Mesenchymal stem cell (in vitro differentiated cells and primary cell): ENCODE measurements at regions not wholly inside any gene's neighbourhood (a gene's known extent, or its start where the extent isn't known, plus 50 kb on each side); places are given as distances from the start of the nearest gene placed in this dataset.

Experiments used
- DNase-seq: peaks from one replicate; pipeline ENCODE4 v3.0.0-alpha.2; 2013
- H2AFZ ChIP-seq: one replicate; pipeline ENCODE4 v1.6.1; 2013; ENCODE audit warnings: low read depth, mild to moderate bottlenecking, control low read depth, inconsistent platforms, low read length, moderate library complexity
- H2AK5ac ChIP-seq: 2 replicates; pipeline ENCODE4 v1.6.1; 2013; ENCODE audit warnings: low read length, moderate library complexity, mild to moderate bottlenecking, inconsistent platforms; ENCODE audit not compliant: severe bottlenecking
- H2BK120ac ChIP-seq: one replicate; pipeline ENCODE4 v1.6.1; 2013; ENCODE audit warnings: low read depth, mild to moderate bottlenecking, inconsistent platforms, low read length, moderate library complexity
- H2BK12ac ChIP-seq, 2 experiments: one replicate each; pipeline ENCODE4 v1.6.1; 2013; ENCODE audit warnings: inconsistent platforms in 2 of 2, low read length in 2 of 2, mild to moderate bottlenecking in 2 of 2, moderate library complexity in 2 of 2, control low read depth in 1 of 2
- H2BK15ac ChIP-seq: one replicate; pipeline ENCODE4 v1.6.1; 2013; ENCODE audit warnings: mild to moderate bottlenecking, low read depth, inconsistent platforms; ENCODE audit not compliant: poor library complexity, severe bottlenecking
- H2BK5ac ChIP-seq: 2 replicates; pipeline ENCODE4 v1.6.1; 2013; ENCODE audit warnings: low read depth, mild to moderate bottlenecking, low read length, control low read depth, inconsistent platforms; ENCODE audit not compliant: poor library complexity, severe bottlenecking
- H3K14ac ChIP-seq, 2 experiments: one replicate each; pipeline ENCODE4 v1.6.1; 2013; ENCODE audit warnings: inconsistent platforms in 2 of 2, low read length in 2 of 2, control low read depth in 1 of 2, mild to moderate bottlenecking in 1 of 2, moderate library complexity in 1 of 2
- H3K18ac ChIP-seq, 2 experiments: one replicate each; pipeline ENCODE4 v1.6.1; 2013; ENCODE audit warnings: inconsistent platforms in 2 of 2, low read length in 2 of 2, control low read depth in 1 of 2, low read depth in 1 of 2, mild to moderate bottlenecking in 1 of 2
- H3K23ac ChIP-seq, 2 experiments: one replicate each; pipeline ENCODE4 v1.6.1; 2013; ENCODE audit warnings: inconsistent platforms in 2 of 2, low read length in 2 of 2, mild to moderate bottlenecking in 2 of 2, moderate library complexity in 2 of 2, control low read depth in 1 of 2
- H3K27ac ChIP-seq: 2 replicates; pipeline ENCODE4 v1.5.1; 2013; ENCODE audit warnings: mild to moderate bottlenecking, moderate library complexity, low read length, control low read depth, inconsistent platforms; ENCODE audit not compliant: poor library complexity, severe bottlenecking
- H3K27me3 ChIP-seq, 2 experiments: 2 replicates each; pipeline versions ENCODE4 v1.6.1 to v1.7.0; 2013; ENCODE audit warnings: low read length in 2 of 2, mild to moderate bottlenecking in 2 of 2, moderate library complexity in 2 of 2, control low read depth in 1 of 2, inconsistent platforms in 1 of 2; ENCODE audit not compliant: control insufficient read depth in 1 of 2, insufficient read depth in 1 of 2
- H3K36me3 ChIP-seq, 2 experiments: 2 replicates each; pipeline versions ENCODE4 v1.6.1 to v1.7.0; 2013; ENCODE audit warnings: low read length in 2 of 2, control low read depth in 1 of 2, inconsistent platforms in 1 of 2, low read depth in 1 of 2, mild to moderate bottlenecking in 1 of 2; ENCODE audit not compliant: insufficient read depth in 2 of 2, control insufficient read depth in 1 of 2
- H3K4ac ChIP-seq, 2 experiments: one replicate each; pipeline ENCODE4 v1.6.1; 2013; ENCODE audit warnings: inconsistent platforms in 2 of 2, low read length in 2 of 2, mild to moderate bottlenecking in 2 of 2, moderate library complexity in 2 of 2, control low read depth in 1 of 2, low read depth in 1 of 2
- H3K4me1 ChIP-seq: 2 replicates; pipeline ENCODE4 v1.6.1; 2013; ENCODE audit warnings: low read depth, low read length, control low read depth; ENCODE audit not compliant: control insufficient read depth, insufficient read depth
- H3K4me2 ChIP-seq: 2 replicates; pipeline ENCODE4 v1.6.1; 2013; ENCODE audit warnings: low read length, mild to moderate bottlenecking, inconsistent platforms; ENCODE audit not compliant: poor library complexity, severe bottlenecking
- H3K4me3 ChIP-seq, 2 experiments: 2 replicates each; pipeline versions ENCODE4 v1.5.1 to v1.7.0; 2013; ENCODE audit warnings: low read length in 2 of 2, mild to moderate bottlenecking in 2 of 2, control low read depth in 1 of 2, low read depth in 1 of 2; ENCODE audit not compliant: insufficient read depth in 1 of 2
- H3K79me1 ChIP-seq: replicated peaks from 2 replicates; pipeline ENCODE4 v1.6.1; 2013; ENCODE audit warnings: mild to moderate bottlenecking, control low read depth, low read length, inconsistent platforms; ENCODE audit not compliant: poor library complexity, severe bottlenecking
- H3K9ac ChIP-seq: 2 replicates; pipeline ENCODE4 v1.7.0; 2013; ENCODE audit warnings: mild to moderate bottlenecking, low read length, moderate library complexity
- H3K9me3 ChIP-seq: 2 replicates; pipeline ENCODE4 v1.7.0; 2013; ENCODE audit warnings: mild to moderate bottlenecking, low read length; ENCODE audit not compliant: control insufficient read depth
- H4K8ac ChIP-seq: one replicate; pipeline ENCODE4 v1.6.1; 2013; ENCODE audit warnings: inconsistent platforms, mild to moderate bottlenecking, low read length, moderate library complexity
- H4K91ac ChIP-seq: one replicate; pipeline ENCODE4 v1.6.1; 2013; ENCODE audit warnings: mild to moderate bottlenecking, low read length, inconsistent platforms
- WGBS: methylation state at CpG from one replicate; pipeline ENCODE4 v1.1.7; 2013; ENCODE audit warnings: mixed read lengths; 5-methylcytosine and 5-hydroxymethylcytosine counted together

DNA sequence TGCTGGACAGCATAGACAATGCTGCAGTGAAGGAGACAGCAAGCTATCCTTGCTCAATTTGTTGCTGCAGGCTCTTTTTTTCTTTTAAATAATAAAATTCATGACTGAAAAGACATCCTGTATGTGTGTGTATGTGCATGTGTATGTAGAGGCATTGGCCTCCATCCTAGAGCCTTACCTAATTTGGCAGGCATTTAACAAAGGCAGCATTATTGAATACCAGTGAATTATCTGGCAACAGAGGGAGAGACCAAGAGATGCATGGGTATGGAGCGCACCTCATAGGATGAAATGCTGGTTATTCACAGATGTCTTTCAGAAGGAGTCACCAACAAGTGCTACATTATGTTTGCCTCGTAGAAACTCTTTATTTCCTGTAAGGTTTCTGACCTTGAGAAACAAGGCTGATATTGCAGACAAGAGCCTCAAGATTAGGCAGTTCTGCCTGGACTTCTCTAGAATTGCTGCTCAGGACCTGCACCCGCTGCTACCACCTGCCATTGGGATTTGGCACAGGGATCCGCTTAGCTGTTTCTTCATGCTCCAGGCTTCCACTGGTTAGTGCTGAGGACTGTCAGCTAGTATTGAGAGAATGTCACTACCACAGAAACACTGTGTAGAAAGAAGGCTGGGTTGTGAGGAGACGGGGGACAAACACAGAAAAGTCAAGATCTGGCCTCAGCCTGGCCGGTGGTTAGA lies 247.7 kb upstream of the RFX3 start:
- no peak overlapping the region for H3K4me3 ChIP-seq
- H2BK120ac ChIP-seq: no peak overlapping the region
- no peak overlapping the region for H3K18ac ChIP-seq
- no peak overlapping the region for H3K23ac ChIP-seq
- H3K14ac ChIP-seq: no peak overlapping the region
- H3K27me3 ChIP-seq: no peaks in the 10 kb centered on the region
- H4K8ac ChIP-seq: no peak overlapping the region
- H3K79me1 ChIP-seq: no peaks in the 10 kb centered on the region
- H3K4me2 ChIP-seq: no peak overlapping the region
- H2AK5ac ChIP-seq: no peak overlapping the region
- H3K27ac ChIP-seq: no peak overlapping the region
- no peaks in the 10 kb centered on the region for H3K4me1 ChIP-seq
- no peak for DNase-seq
- 93% methylated on average over 6 of the region's 6 CpGs for WGBS
- no peaks in the 10 kb centered on the region for H3K36me3 ChIP-seq
- no peaks in the 10 kb centered on the region for H3K9me3 ChIP-seq
- H4K91ac ChIP-seq: no peak overlapping the region
- no peak overlapping the region for H2BK5ac ChIP-seq
- no peak overlapping the region for H2BK15ac ChIP-seq
- H3K4ac ChIP-seq: no peak overlapping the region
- no peak overlapping the region for H2BK12ac ChIP-seq
- H3K9ac ChIP-seq: no peak overlapping the region
- no peak overlapping the region for H2AFZ ChIP-seq

DNA sequence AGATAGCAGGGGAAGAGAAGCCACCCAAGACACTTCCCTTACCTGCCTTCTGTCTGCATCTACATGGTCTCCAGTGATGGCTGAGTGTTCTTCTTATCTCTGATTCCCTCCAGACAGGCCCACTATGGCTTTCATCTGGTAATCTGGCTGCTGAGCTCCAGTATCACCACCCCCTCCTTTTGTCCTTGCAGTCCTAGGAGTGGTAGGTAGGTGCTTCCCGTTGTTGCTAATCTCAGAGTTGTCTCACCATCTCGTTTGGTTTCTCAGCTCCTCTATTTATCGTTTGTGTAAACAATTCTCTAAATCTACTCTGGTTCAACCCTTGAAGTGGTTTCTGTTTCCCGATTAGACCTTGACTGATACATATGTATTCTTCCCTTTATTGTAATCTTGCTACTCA lies 243.8 kb upstream of the RFX3 start:
- no peaks in the 10 kb centered on the region for H3K27me3 ChIP-seq
- H4K8ac ChIP-seq: no peak overlapping the region
- H3K4ac ChIP-seq: no peak overlapping the region
- H3K23ac ChIP-seq: no peak overlapping the region
- H3K79me1 ChIP-seq: no peaks in the 10 kb centered on the region
- peak; percentile 70 for DNase-seq
- H3K18ac ChIP-seq: peak overlapping the region; percentile 26 to 85
- peak overlapping the region; percentile 84 for H3K9ac ChIP-seq
- H2BK5ac ChIP-seq: no peak overlapping the region
- no peak overlapping the region for H2BK120ac ChIP-seq
- no peak overlapping the region for H3K14ac ChIP-seq
- H4K91ac ChIP-seq: peak overlapping the region; percentile 53
- H3K4me1 ChIP-seq: no peaks in the 10 kb centered on the region
- peak overlapping the region; percentile 69 to 96 for H2BK12ac ChIP-seq
- H3K4me2 ChIP-seq: no peak overlapping the region
- no peak overlapping the region for H3K27ac ChIP-seq
- no peaks in the 10 kb centered on the region for H3K9me3 ChIP-seq
- no peak overlapping the region for H2AFZ ChIP-seq
- peak overlapping the region in 1 of 2 experiments; percentile 3 for H3K4me3 ChIP-seq
- H2BK15ac ChIP-seq: no peak overlapping the region
- H3K36me3 ChIP-seq: no peaks in the 10 kb centered on the region
- 13% methylated on average over 4 of the region's 4 CpGs for WGBS
- H2AK5ac ChIP-seq: no peak overlapping the region

DNA sequence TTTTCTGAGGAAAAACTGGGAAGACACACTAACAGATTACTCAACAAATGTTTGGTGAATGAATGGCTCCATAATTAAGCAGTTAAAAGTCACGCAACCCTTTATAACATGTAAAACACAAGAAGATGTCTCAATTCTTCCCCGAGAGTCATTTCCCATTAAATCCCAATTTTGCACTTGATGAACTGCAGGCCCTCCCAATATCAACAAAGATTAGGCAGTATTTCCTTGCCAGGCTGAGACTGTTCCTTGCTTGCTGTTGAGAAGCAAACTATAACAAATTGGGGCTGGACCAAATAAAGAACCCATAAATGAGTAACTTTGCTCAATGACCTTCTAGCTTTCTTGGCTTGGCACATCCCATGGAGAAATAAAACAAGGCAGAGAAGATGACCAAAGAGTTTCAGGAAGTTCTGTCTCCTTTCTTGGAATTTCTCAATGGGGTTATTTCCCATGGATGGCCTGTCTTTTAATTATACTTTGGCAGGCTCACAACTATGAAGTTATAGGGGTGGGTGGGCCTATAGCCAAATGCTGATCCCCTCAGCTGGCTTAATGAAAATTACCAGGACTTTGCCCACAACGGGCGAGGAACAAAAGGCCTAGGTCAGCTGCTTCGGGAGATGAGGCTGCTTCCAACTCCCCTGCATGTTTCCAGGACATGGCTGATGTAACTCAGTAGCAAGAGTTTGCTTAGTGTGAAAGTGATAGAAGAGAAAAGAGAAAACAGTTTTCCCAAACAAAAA lies 243.1 kb upstream of the RFX3 start:
- no peak overlapping the region for H2AFZ ChIP-seq
- no peaks in the 10 kb centered on the region for H3K27me3 ChIP-seq
- peak overlapping the region; percentile 84 for H3K9ac ChIP-seq
- no peak overlapping the region for H3K4ac ChIP-seq
- DNase-seq: peak; percentile 90
- no peak overlapping the region for H2BK120ac ChIP-seq
- H3K18ac ChIP-seq: peak overlapping the region; percentile 26 to 60
- H2BK15ac ChIP-seq: no peak overlapping the region
- H3K36me3 ChIP-seq: no peaks in the 10 kb centered on the region
- 55% methylated on average over 4 of the region's 5 CpGs for WGBS
- no peak overlapping the region for H3K14ac ChIP-seq
- H4K91ac ChIP-seq: no peak overlapping the region
- no peak overlapping the region for H2AK5ac ChIP-seq
- no peak overlapping the region for H2BK5ac ChIP-seq
- H2BK12ac ChIP-seq: no peak overlapping the region
- H3K4me3 ChIP-seq: peak overlapping the region in 1 of 2 experiments; percentile 46
- no peaks in the 10 kb centered on the region for H3K79me1 ChIP-seq
- no peaks in the 10 kb centered on the region for H3K9me3 ChIP-seq
- H4K8ac ChIP-seq: no peak overlapping the region
- no peaks in the 10 kb centered on the region for H3K4me1 ChIP-seq
- H3K4me2 ChIP-seq: no peak overlapping the region
- H3K27ac ChIP-seq: no peak overlapping the region
- no peak overlapping the region for H3K23ac ChIP-seq

DNA sequence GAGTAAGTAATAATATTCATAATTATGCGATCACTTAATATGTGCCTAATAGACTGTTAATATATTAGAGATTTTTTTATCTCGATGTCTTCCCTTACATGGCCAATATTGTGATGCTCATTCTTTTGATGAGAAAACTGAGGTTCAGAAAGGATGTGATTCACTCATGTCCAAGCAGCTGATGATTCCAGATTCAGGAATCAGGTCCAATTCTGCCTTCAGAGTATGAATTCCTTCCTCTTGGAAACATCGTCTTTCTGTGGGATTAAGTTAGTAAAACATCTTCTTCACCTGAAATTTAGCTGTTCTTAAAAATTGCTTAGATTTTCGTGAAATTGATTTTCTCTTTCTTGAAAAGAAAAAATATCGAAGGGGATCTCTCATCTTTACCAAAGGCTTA lies 242.5 kb upstream of the RFX3 start:
- H3K27ac ChIP-seq: no peak overlapping the region
- H2AFZ ChIP-seq: no peak overlapping the region
- no peak overlapping the region for H2BK5ac ChIP-seq
- H2BK120ac ChIP-seq: no peak overlapping the region
- no peak overlapping the region for H4K8ac ChIP-seq
- H2BK12ac ChIP-seq: no peak overlapping the region
- H3K23ac ChIP-seq: no peak overlapping the region
- H3K9me3 ChIP-seq: no peaks in the 10 kb centered on the region
- H4K91ac ChIP-seq: no peak overlapping the region
- H3K4ac ChIP-seq: no peak overlapping the region
- H3K36me3 ChIP-seq: no peaks in the 10 kb centered on the region
- no peak for DNase-seq
- H3K4me3 ChIP-seq: peak overlapping the region in 1 of 2 experiments; percentile 46
- no peak overlapping the region for H3K14ac ChIP-seq
- H2AK5ac ChIP-seq: no peak overlapping the region
- no peaks in the 10 kb centered on the region for H3K27me3 ChIP-seq
- H3K79me1 ChIP-seq: no peaks in the 10 kb centered on the region
- H3K9ac ChIP-seq: peak overlapping the region; percentile 84
- no peak overlapping the region for H3K4me2 ChIP-seq
- no peak overlapping the region for H3K18ac ChIP-seq
- H3K4me1 ChIP-seq: no peaks in the 10 kb centered on the region
- 86% methylated on average over 4 of the region's 5 CpGs for WGBS
- no peak overlapping the region for H2BK15ac ChIP-seq
